PC-9 (cell line): ENCODE measurements at regions not wholly inside any gene's neighbourhood (a gene's known extent, or its start where the extent isn't known, plus 50 kb on each side); places are given as distances from the start of the nearest gene placed in this dataset.

Experiments used
- BruUV-seq: library from RNA; stranded (reverse); fragments of 400-500 nt; replicated peaks from 2 replicates; lab custom pipeline; 2021; lab: Mats Ljungman, UMichigan
- CTCF ChIA-PET: fragments of 300-600 bp; sonication (Branson Sonifier 250); formaldehyde crosslinking; loops from one replicate; lab custom pipeline; 2022; ENCODE audit warnings: antibody characterized with exemption; lab: Charles Lee
- POLR2A ChIA-PET: fragments of 300-600 bp; sonication (Branson Sonifier 250); formaldehyde crosslinking; loops from one replicate; lab custom pipeline; 2022; ENCODE audit warnings: antibody characterized with exemption; ENCODE audit not compliant: unreplicated experiment; lab: Charles Lee
- DNase-seq, 2 experiments: peaks; one replicate each; pipeline versions ENCODE4 v3.0.0 to v3.0.0-alpha.2; 2015 to 2022; ENCODE audit warnings: mixed read lengths in 1 of 2
- H2AFZ ChIP-seq: fragments of 200-600 bp; sonication (generic); 2 replicates; pipeline ENCODE4 v1.8.1; 2017; ENCODE audit warnings: antibody characterized with exemption
- H3F3A ChIP-seq: fragments of 200-600 bp; sonication (generic); 2 replicates; pipeline ENCODE4 v1.8.1; 2017; ENCODE audit warnings: antibody characterized with exemption, mild to moderate bottlenecking, low read depth; ENCODE audit not compliant: insufficient read depth
- H3K27ac ChIP-seq: fragments of 200-600 bp; sonication (generic); 2 replicates; pipeline ENCODE4 v1.6.1; 2016; ENCODE audit warnings: mixed run types
- H3K27me3 ChIP-seq: fragments of 200-600 bp; sonication (generic); 2 replicates; pipeline ENCODE4 v1.6.1; 2016; ENCODE audit warnings: low read depth, mixed run types; ENCODE audit not compliant: insufficient read depth
- H3K36me3 ChIP-seq: fragments of 200-600 bp; sonication (generic); 2 replicates; pipeline ENCODE4 v1.6.1; 2016; ENCODE audit warnings: low read depth, mixed run types
- H3K4me1 ChIP-seq: fragments of 200-600 bp; sonication (generic); replicated peaks from 2 replicates; pipeline ENCODE4 v1.6.1; 2016; ENCODE audit warnings: mixed run types; ENCODE audit not compliant: insufficient read depth
- H3K4me2 ChIP-seq: fragments of 200-600 bp; sonication (generic); 2 replicates; pipeline ENCODE4 v1.6.1; 2017; ENCODE audit warnings: mixed run types
- H3K4me3 ChIP-seq: fragments of 200-600 bp; sonication (generic); 2 replicates; pipeline ENCODE4 v1.6.1; 2016; ENCODE audit warnings: mixed run types
- H3K79me2 ChIP-seq: fragments of 200-600 bp; sonication (generic); 2 replicates; pipeline ENCODE4 v1.6.1; 2017; ENCODE audit warnings: low read depth, mixed run types
- H3K9me2 ChIP-seq: fragments of 200-600 bp; sonication (generic); 2 replicates; pipeline ENCODE4 v1.8.1; 2017; ENCODE audit warnings: mild to moderate bottlenecking; ENCODE audit not compliant: insufficient read depth
- H3K9me3 ChIP-seq: fragments of 200-600 bp; sonication (generic); 2 replicates; pipeline ENCODE4 v1.8.1; 2016; ENCODE audit warnings: low read depth; ENCODE audit not compliant: insufficient read depth
- H4K20me1 ChIP-seq: fragments of 200-600 bp; sonication (generic); 2 replicates; pipeline ENCODE4 v1.8.1; 2017; ENCODE audit not compliant: insufficient read depth
- EZH2 ChIP-seq: fragments of 200-600 bp; sonication (generic); IDR thresholded peaks from 2 replicates; pipeline ENCODE4 v1.8.0; 2017; ENCODE audit warnings: antibody characterized with exemption, low read depth
- intact Hi-C: fragments of 100-400 bp; cut with micrococcal nuclease; formaldehyde crosslinking; loops from one replicate; pipeline ENCODE4 v1.10.0; 2022; ENCODE audit not compliant: unreplicated experiment
- TF ChIP-seq, protein P1 (sequence below): fragments of 200-600 bp; sonication (generic); conservative IDR thresholded peaks from 2 replicates; pipeline ENCODE4 v1.6.1; 2017; ENCODE audit warnings: mixed run types, antibody characterized with exemption, mild to moderate bottlenecking, moderate library complexity

DNA sequence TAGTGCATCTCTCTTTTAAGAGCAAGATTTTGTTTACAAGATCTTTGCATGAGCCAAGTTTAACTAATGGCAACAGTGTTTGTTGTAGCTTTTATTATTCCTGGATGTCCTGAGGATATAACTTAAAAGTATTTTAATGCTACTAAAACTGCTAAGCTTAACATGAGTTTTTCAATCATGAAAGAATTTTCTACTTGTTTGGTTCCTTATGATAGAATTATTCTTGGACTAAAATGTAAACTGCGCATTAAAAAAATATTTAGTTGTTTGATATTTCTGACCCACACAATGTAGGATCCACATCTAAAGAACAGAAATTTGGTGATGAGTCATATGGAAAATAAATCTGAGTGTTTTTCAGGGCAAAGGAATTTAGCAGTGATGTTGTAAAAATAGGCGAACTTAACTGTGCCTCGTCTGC is 70.8 kb downstream of the RAP2B start:
- Histone ChIP-seq H4K20me1 (no peaks in the 10 kb centered on the region), H3K4me3 (no peak overlapping the region), H3K27me3 (no peaks in the 10 kb centered on the region), H3K4me2 (no peak overlapping the region), H3F3A (0 out of 2 replicates have a peak, but pooled peaks cover 4% of the 10 kb centered on the region), H2AFZ (no peak overlapping the region), H3K36me3 (no peaks in the 10 kb centered on the region), H3K79me2 (no peaks in the 10 kb centered on the region), H3K9me3 (no peaks in the 10 kb centered on the region), H3K4me1 (0 out of 2 replicates have a peak, but pooled peaks cover 5% of the 10 kb centered on the region), H3K27ac (no peak overlapping the region), H3K9me2 (no peaks in the 10 kb centered on the region)
- intact Hi-C loops, result no loop called here
- ChIA-PET CTCF (no interaction called here), POLR2A (interaction anchor here (0.6 kb wide), 1 partner anchor 61 kb away, joined by 4 read pairs; no protein-coding TSS in a partner anchor)
- TF ChIP-seq, protein P1, sequence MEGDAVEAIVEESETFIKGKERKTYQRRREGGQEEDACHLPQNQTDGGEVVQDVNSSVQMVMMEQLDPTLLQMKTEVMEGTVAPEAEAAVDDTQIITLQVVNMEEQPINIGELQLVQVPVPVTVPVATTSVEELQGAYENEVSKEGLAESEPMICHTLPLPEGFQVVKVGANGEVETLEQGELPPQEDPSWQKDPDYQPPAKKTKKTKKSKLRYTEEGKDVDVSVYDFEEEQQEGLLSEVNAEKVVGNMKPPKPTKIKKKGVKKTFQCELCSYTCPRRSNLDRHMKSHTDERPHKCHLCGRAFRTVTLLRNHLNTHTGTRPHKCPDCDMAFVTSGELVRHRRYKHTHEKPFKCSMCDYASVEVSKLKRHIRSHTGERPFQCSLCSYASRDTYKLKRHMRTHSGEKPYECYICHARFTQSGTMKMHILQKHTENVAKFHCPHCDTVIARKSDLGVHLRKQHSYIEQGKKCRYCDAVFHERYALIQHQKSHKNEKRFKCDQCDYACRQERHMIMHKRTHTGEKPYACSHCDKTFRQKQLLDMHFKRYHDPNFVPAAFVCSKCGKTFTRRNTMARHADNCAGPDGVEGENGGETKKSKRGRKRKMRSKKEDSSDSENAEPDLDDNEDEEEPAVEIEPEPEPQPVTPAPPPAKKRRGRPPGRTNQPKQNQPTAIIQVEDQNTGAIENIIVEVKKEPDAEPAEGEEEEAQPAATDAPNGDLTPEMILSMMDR, result no peak
- no peak for TF ChIP-seq EZH2
- DNase-seq, result no peak
- no TSS peak for BruUV-seq

DNA sequence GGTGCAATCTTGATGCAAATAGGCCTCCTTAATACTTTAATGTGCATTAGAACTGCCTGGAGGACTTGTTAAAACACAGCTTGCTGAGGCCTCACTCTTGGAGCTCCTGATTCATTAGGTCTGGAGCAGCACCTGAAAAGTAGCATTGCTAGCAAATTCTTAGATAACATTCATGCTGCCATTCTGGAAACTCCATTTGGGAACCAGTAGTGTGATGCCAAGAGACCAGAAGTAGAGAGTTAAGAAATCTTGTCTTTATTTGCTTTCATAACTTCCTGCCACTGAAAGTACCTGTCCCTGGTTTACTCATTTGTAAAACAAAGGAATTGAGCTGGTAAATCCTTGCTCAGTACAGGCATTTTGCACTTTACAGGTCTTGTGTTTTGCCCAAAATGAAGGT is 72.0 kb downstream of the RAP2B start:
- Histone ChIP-seq H3K4me1 (0 out of 2 replicates have a peak, but pooled peaks cover 5% of the 10 kb centered on the region), H3K27ac (no peak overlapping the region), H3K79me2 (no peaks in the 10 kb centered on the region), H3K4me2 (no peak overlapping the region), H4K20me1 (no peaks in the 10 kb centered on the region), H2AFZ (no peak overlapping the region), H3F3A (0 out of 2 replicates have a peak, but pooled peaks cover 4% of the 10 kb centered on the region), H3K27me3 (no peaks in the 10 kb centered on the region), H3K4me3 (no peak overlapping the region), H3K9me2 (no peaks in the 10 kb centered on the region), H3K9me3 (no peaks in the 10 kb centered on the region), H3K36me3 (no peaks in the 10 kb centered on the region)
- no peak for TF ChIP-seq EZH2
- TF ChIP-seq, protein P1, result no peak
- intact Hi-C loops, result no loop called here
- ChIA-PET POLR2A (interaction anchor here (0.5 to 0.6 kb wide), 2 partner anchors 63 to 581 kb away, joined by 3 read pairs; no protein-coding TSS in a partner anchor), CTCF (no interaction called here)
- no peak for DNase-seq
- no TSS peak for BruUV-seq

DNA sequence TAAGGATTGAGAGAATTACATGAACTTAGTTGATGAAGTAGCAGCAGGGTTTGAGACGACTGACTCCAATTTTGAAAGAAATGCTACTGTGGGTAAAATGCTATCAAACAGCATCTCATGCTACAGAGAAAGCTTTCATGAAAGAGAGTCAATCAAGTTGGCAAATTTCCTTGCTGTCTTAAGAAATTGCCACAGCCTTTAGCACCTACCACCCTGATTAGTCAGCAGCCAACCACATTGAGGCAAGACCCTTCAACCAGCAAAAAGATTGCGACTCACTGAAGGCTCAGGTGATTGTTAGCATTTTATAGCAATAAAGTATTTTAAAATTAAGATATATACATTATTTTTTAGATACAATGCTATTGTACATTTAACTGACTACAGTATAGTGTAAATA is 80.9 kb downstream of the RAP2B start:
- Histone ChIP-seq H3K79me2 (no peaks in the 10 kb centered on the region), H3K4me1 (no peaks in the 10 kb centered on the region), H3K4me2 (no peak overlapping the region), H3K36me3 (no peaks in the 10 kb centered on the region), H2AFZ (no peak overlapping the region), H3F3A (no peaks in the 10 kb centered on the region), H4K20me1 (no peaks in the 10 kb centered on the region), H3K27me3 (no peaks in the 10 kb centered on the region), H3K4me3 (no peak overlapping the region), H3K9me3 (no peaks in the 10 kb centered on the region), H3K9me2 (no peaks in the 10 kb centered on the region), H3K27ac (no peak overlapping the region)
- TF ChIP-seq, protein P1, result no peak
- no peak for TF ChIP-seq EZH2
- ChIA-PET POLR2A (no interaction called here), CTCF (no interaction called here)
- BruUV-seq, result no TSS peak
- no peak for DNase-seq
- intact Hi-C loops, result no loop called here
